H1 (cell line): ENCODE measurements at regions not wholly inside any gene's neighbourhood (a gene's known extent, or its start where the extent isn't known, plus 50 kb on each side); places are given as distances from the start of the nearest gene placed in this dataset.

Experiments used
- RNF2 ChIP-seq: fragments of 200-900, 300-1000 bp; sonication (generic); IDR thresholded peaks from 2 replicates; pipeline ENCODE4 v1.7.1; 2016; ENCODE audit warnings: borderline replicate concordance, low read depth, mild to moderate bottlenecking, antibody characterized with exemption, low read length; ENCODE audit not compliant: poor library complexity, severe bottlenecking; ENCODE audit errors: missing control alignments
- TBP ChIP-seq: IDR thresholded peaks from 2 replicates; pipeline ENCODE4 v1.6.1; 2011; ENCODE audit warnings: low read depth, low read length, improper control_type of control experiment
- TEAD4 ChIP-seq: IDR thresholded peaks from 2 replicates; pipeline ENCODE4 v1.6.1; 2012; ENCODE audit warnings: low read depth, low read length, inconsistent platforms, mixed read lengths
- TF ChIP-seq, protein P1 (sequence below): IDR thresholded peaks from 2 replicates; pipeline ENCODE4 v1.6.1; 2012; ENCODE audit warnings: inconsistent platforms

DNA sequence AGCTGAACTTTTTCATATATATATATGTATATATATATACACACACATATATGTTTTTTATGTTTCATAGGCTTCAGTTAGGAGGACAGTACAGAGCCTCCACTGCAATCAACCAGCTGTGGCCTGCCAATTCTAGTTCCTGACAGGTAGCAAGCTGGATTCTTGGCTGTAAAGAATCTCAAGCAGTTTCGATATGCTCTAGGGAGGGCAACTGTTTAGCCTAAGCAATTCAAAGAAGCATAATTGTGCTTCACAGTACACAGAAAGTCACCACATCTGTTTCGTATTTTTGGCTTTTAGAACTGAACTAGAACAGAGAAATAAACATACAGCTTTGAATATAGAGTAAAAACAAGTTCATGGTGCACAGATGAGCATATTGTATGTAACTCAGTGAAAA, 152.4 kb upstream of the ARRDC3 start (continued):
- TF ChIP-seq, protein P1, sequence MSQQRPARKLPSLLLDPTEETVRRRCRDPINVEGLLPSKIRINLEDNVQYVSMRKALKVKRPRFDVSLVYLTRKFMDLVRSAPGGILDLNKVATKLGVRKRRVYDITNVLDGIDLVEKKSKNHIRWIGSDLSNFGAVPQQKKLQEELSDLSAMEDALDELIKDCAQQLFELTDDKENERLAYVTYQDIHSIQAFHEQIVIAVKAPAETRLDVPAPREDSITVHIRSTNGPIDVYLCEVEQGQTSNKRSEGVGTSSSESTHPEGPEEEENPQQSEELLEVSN: no peak
- TF ChIP-seq TEAD4 (no peak), RNF2 (no peak), TBP (no peak)
